Endothelial cell of umbilical vein (primary cell): ENCODE measurements at regions not wholly inside any gene's neighbourhood (a gene's known extent, or its start where the extent isn't known, plus 50 kb on each side); places are given as distances from the start of the nearest gene placed in this dataset.

ENCODE experiments used
- BruUV-seq: library from RNA; stranded (reverse); fragments of 400-500 nt; replicated peaks from 2 replicates; lab custom pipeline; 2021; lab: Mats Ljungman, UMichigan
- CTCF ChIA-PET: fragments of 300-600, 350-600 bp; sonication (Branson Sonifier 250); formaldehyde crosslinking; loops from one replicate; lab custom pipeline; 2021; ENCODE audit warnings: antibody characterized with exemption, inconsistent platforms; lab: Charles Lee
- POLR2A ChIA-PET: fragments of 300-600, 350-600 bp; sonication (Branson Sonifier 250); formaldehyde crosslinking; loops from one replicate; lab custom pipeline; 2021; ENCODE audit warnings: antibody characterized with exemption, inconsistent platforms; lab: Charles Lee
- DNase-seq: peaks from one replicate; pipeline ENCODE4 v3.0.0-alpha.2; 2011; ENCODE audit warnings: low read depth, low spot score
- FAIRE-seq: peaks from 2 replicates; lab custom pipeline; 2011; peaks lifted over from hg19 to GRCh38; lab: Jason Lieb, UNC
- H2AFZ ChIP-seq: 2 replicates; pipeline ENCODE4 v1.6.0; 2012; ENCODE audit warnings: low read depth, low read length, control low read depth, inconsistent platforms
- H3K27ac ChIP-seq: 2 replicates; pipeline ENCODE4 v1.5.1; 2011; ENCODE audit warnings: low read depth, mild to moderate bottlenecking, control low read depth, low read length, moderate library complexity; ENCODE audit not compliant: insufficient read depth
- H3K27me3 ChIP-seq, 2 experiments: 2 replicates each; pipeline versions ENCODE4 v1.6.0 to v1.6.1; 2011; ENCODE audit warnings: low read length in 2 of 2, mixed read lengths in 1 of 2; ENCODE audit not compliant: control insufficient read depth in 2 of 2, insufficient read depth in 2 of 2
- H3K36me3 ChIP-seq, 2 experiments: 2 replicates in 1 of 2; 3 replicates in 1 of 2; pipeline ENCODE4 v1.5.1; 2011; ENCODE audit warnings: low read length in 2 of 2, mild to moderate bottlenecking in 1 of 2, moderate library complexity in 1 of 2; ENCODE audit not compliant: control insufficient read depth in 2 of 2, insufficient read depth in 2 of 2; ENCODE audit errors: extremely low read depth in 1 of 2
- H3K4me1 ChIP-seq: 3 replicates; pipeline ENCODE4 v1.5.1; 2011; ENCODE audit warnings: mild to moderate bottlenecking, low read length; ENCODE audit not compliant: control insufficient read depth, insufficient read depth; ENCODE audit errors: extremely low read depth
- H3K4me2 ChIP-seq: 2 replicates; pipeline ENCODE4 v1.6.1; 2011; ENCODE audit warnings: low read length, control low read depth, mixed read lengths; ENCODE audit not compliant: insufficient read depth
- H3K4me3 ChIP-seq, 3 experiments: fragments of 200-600 bp in 1 of 3; sonication (generic), shearing (Covaris generic) in 1 of 3; replicated peaks in 1 of 3; 2 replicates each; pipeline ENCODE4 v1.5.1; 2011 to 2016; ENCODE audit warnings: control low read depth in 3 of 3, low read length in 3 of 3, mild to moderate bottlenecking in 2 of 3, inconsistent platforms in 1 of 3, low read depth in 1 of 3, moderate library complexity in 1 of 3; ENCODE audit not compliant: insufficient read depth in 1 of 3
- H3K79me2 ChIP-seq: 2 replicates; pipeline ENCODE4 v1.6.0; 2012; ENCODE audit warnings: low read length, inconsistent platforms; ENCODE audit not compliant: control insufficient read depth, insufficient read depth
- H3K9ac ChIP-seq: replicated peaks from 2 replicates; pipeline ENCODE3; 2011; ENCODE audit warnings: low read length, control low read depth; ENCODE audit not compliant: insufficient read depth; ENCODE audit errors: extremely low read depth
- H3K9me1 ChIP-seq: replicated peaks from 3 replicates; pipeline ENCODE4 v1.6.0; 2011; ENCODE audit warnings: mild to moderate bottlenecking, low read length; ENCODE audit not compliant: control insufficient read depth, insufficient read depth; ENCODE audit errors: extremely low read depth
- H3K9me3 ChIP-seq: replicated peaks from 2 replicates; pipeline ENCODE4 v1.5.1; 2012; ENCODE audit warnings: low read length, inconsistent platforms; ENCODE audit not compliant: control insufficient read depth, insufficient read depth
- H4K20me1 ChIP-seq: replicated peaks from 2 replicates; pipeline ENCODE3; 2011; ENCODE audit warnings: mild to moderate bottlenecking, low read length; ENCODE audit not compliant: control insufficient read depth, insufficient read depth; ENCODE audit errors: extremely low read depth
- EZH2 ChIP-seq: IDR thresholded peaks from 2 replicates; pipeline ENCODE4 v1.6.1; 2012; ENCODE audit warnings: borderline replicate concordance, low read depth, mild to moderate bottlenecking, moderate library complexity, low read length, inconsistent platforms; ENCODE audit not compliant: severe bottlenecking
- FOS ChIP-seq: IDR thresholded peaks from 2 replicates; pipeline ENCODE4 v1.6.1; 2011; ENCODE audit warnings: mild to moderate bottlenecking, low read length, moderate library complexity, borderline replicate concordance; ENCODE audit not compliant: insufficient read depth
- GATA2 ChIP-seq: IDR thresholded peaks from 2 replicates; pipeline ENCODE4 v1.7.0; 2011; ENCODE audit warnings: low read depth, mild to moderate bottlenecking, moderate library complexity, mixed read lengths, low read length; ENCODE audit not compliant: insufficient read length, insufficient read depth
- JUN ChIP-seq: IDR thresholded peaks from 2 replicates; pipeline ENCODE4 v1.6.1; 2011; ENCODE audit warnings: borderline replicate concordance, low read depth; ENCODE audit not compliant: insufficient read length, insufficient read depth
- MYC ChIP-seq: IDR thresholded peaks from one replicate; pipeline ENCODE4 v1.6.1; 2011; ENCODE audit warnings: mild to moderate bottlenecking, low read depth, low read length
- POLR2A ChIP-seq: IDR thresholded peaks from 2 replicates; pipeline ENCODE4 v1.6.1; 2012; ENCODE audit warnings: low read depth, mild to moderate bottlenecking, control low read depth, low read length
- POLR2AphosphoS5 ChIP-seq: IDR thresholded peaks from 2 replicates; pipeline ENCODE4 v1.6.1; 2012; ENCODE audit warnings: low read depth, mild to moderate bottlenecking, control low read depth, low read length, moderate library complexity; ENCODE audit not compliant: insufficient read depth
- dilution Hi-C: fragments of 300-500 bp; cut with MboI; formaldehyde crosslinking; loops from one replicate; pipeline ENCODE4 v1.15.0; 2019; ENCODE audit warnings: low sequenced_read_pairs; ENCODE audit not compliant: extremely low pct_ligation_motif_present
- intact Hi-C: fragments of 100-400 bp; cut with micrococcal nuclease; formaldehyde crosslinking; loops from one replicate; pipeline ENCODE4 v1.10.0; 2022
- TF ChIP-seq, protein P1 (sequence below), 2 donors: IDR thresholded peaks; 1 replicate in 1 of 2; 2 replicates in 1 of 2; pipeline ENCODE4 v1.5.1; 2011; ENCODE audit warnings: low read length in 2 of 2, mild to moderate bottlenecking in 2 of 2, moderate library complexity in 2 of 2, control low read depth in 1 of 2, inconsistent platforms in 1 of 2, low read depth in 1 of 2; ENCODE audit not compliant: insufficient read depth in 1 of 2; ENCODE audit errors: extremely low read depth in 1 of 2
- TF ChIP-seq, protein P2 (sequence below): IDR thresholded peaks from 2 replicates; pipeline ENCODE4 v1.6.1; 2011; ENCODE audit not compliant: insufficient read depth, insufficient read length

DNA sequence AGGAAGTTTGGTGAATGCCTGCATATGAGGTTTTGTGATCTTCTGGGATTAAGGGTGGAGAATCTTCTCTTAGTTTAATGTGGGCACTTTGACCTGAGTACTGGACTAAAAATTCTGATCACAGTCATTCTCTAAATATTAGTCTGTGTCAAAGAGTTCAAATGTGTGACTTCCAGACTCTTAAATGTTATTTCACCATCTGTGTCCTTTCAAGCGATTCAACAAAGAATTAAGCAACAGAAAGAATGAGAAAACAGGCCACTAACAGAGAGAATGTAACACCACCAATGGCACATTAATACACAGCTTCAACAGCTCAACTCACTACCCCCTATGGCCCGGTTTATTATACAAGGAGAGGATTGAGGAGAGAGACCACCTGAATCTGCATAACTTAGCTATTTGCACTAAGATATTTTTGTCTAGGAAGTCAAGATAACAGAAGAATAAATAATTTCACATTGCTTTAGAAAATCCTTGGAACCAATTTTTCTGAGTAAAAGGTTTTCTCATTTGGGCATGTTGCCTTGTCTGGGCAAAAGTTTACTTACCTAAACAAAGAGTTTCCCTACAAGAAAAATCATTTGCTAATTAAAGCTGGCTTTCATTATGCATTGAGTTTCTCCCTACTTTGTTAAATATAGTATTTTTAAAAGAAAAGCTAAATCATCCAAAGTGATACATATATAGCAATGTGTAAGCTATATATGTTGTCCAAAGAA lies 1313.7 kb downstream of the NCAM2 start:
- H3K79me2 ChIP-seq, result no peaks in the 10 kb centered on the region
- no peaks in the 10 kb centered on the region for H3K27me3 ChIP-seq
- no peaks in the 10 kb centered on the region for H3K9me3 ChIP-seq
- BruUV-seq, result no TSS peak
- POLR2A ChIA-PET, result no interaction called here
- intact Hi-C loops, result no loop called here
- FAIRE-seq (no peak), DNase-seq (no peak)
- H2AFZ ChIP-seq, result no peak overlapping the region
- H3K27ac ChIP-seq, result no peak overlapping the region
- no peak overlapping the region for H3K9ac ChIP-seq
- H3K36me3 ChIP-seq, result no peaks in the 10 kb centered on the region
- H3K9me1 ChIP-seq, result no peaks in the 10 kb centered on the region
- no peaks in the 10 kb centered on the region for H3K4me1 ChIP-seq
- no peak overlapping the region for H3K4me3 ChIP-seq
- TF ChIP-seq, protein P1, sequence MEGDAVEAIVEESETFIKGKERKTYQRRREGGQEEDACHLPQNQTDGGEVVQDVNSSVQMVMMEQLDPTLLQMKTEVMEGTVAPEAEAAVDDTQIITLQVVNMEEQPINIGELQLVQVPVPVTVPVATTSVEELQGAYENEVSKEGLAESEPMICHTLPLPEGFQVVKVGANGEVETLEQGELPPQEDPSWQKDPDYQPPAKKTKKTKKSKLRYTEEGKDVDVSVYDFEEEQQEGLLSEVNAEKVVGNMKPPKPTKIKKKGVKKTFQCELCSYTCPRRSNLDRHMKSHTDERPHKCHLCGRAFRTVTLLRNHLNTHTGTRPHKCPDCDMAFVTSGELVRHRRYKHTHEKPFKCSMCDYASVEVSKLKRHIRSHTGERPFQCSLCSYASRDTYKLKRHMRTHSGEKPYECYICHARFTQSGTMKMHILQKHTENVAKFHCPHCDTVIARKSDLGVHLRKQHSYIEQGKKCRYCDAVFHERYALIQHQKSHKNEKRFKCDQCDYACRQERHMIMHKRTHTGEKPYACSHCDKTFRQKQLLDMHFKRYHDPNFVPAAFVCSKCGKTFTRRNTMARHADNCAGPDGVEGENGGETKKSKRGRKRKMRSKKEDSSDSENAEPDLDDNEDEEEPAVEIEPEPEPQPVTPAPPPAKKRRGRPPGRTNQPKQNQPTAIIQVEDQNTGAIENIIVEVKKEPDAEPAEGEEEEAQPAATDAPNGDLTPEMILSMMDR (IDR thresholded peaks at IDR 0.05; ENCODE audit: extremely low read depth in 1 of 2, insufficient read depth in 1 of 2, low read depth in 1 of 2, low read length in 2 of 2), result no peak
- TF ChIP-seq POLR2A, result no peak
- dilution Hi-C loops, result no loop called here
- H3K4me2 ChIP-seq, result no peak overlapping the region
- CTCF ChIA-PET, result no interaction called here
- no peaks in the 10 kb centered on the region for H4K20me1 ChIP-seq

DNA sequence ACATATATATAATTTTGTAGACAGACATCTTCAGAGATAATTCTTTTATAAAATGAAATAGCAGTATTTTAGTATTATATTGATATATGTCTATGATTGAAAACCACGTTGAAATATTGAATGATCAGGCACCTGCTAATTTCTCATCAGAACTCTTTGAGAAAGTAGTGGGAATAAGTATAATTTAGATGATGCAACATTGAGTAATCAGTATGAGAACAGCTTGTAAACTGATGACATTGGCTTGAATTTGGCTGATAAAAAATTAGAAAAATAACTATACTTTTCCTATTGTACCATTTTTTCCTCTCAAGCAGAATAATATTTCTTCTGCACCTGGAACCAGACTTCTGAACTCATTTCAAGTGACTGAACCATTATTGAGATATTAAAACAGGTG lies 1316.8 kb downstream of the NCAM2 start:
- Histone ChIP-seq H3K36me3 (no peaks in the 10 kb centered on the region), H4K20me1 (no peaks in the 10 kb centered on the region), H3K9me1 (no peaks in the 10 kb centered on the region), H3K27ac (no peak overlapping the region), H3K27me3 (no peaks in the 10 kb centered on the region), H3K4me3 (no peak overlapping the region), H2AFZ (no peak overlapping the region), H3K9ac (no peak overlapping the region), H3K4me2 (no peak overlapping the region), H3K9me3 (no peaks in the 10 kb centered on the region), H3K79me2 (no peaks in the 10 kb centered on the region), H3K4me1 (no peaks in the 10 kb centered on the region)
- FAIRE-seq (no peak), DNase-seq (no peak)
- intact Hi-C loops, result no loop called here
- BruUV-seq, result no TSS peak
- ChIA-PET POLR2A (no interaction called here), CTCF (no interaction called here)
- dilution Hi-C loops, result no loop called here
- TF ChIP-seq, protein P1 (IDR thresholded peaks at IDR 0.05; ENCODE audit: extremely low read depth in 1 of 2, insufficient read depth in 1 of 2, low read depth in 1 of 2, low read length in 2 of 2), result no peak
- TF ChIP-seq EZH2 (no peak), GATA2 (no peak), FOS (no peak), POLR2A (no peak), JUN (no peak), MYC (no peak), POLR2AphosphoS5 (no peak)
- TF ChIP-seq, protein P2, sequence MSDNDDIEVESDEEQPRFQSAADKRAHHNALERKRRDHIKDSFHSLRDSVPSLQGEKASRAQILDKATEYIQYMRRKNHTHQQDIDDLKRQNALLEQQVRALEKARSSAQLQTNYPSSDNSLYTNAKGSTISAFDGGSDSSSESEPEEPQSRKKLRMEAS, result no peak
